HepG2 (cell line): ENCODE measurements at regions not wholly inside any gene's neighbourhood (a gene's known extent, or its start where the extent isn't known, plus 50 kb on each side); places are given as distances from the start of the nearest gene placed in this dataset.

ENCODE experiments used
- ARNTL ChIP-seq: sonication (generic); formaldehyde crosslinking; IDR thresholded peaks from 2 replicates; pipeline ENCODE4 v1.4.0; 2020; ENCODE audit warnings: mild to moderate bottlenecking, missing genetic modification reagents
- BHLHE40 ChIP-seq: IDR thresholded peaks from 2 replicates; pipeline ENCODE4 v1.6.1; 2011; ENCODE audit warnings: low read length, improper control_type of control experiment
- CBX5 ChIP-seq: sonication (generic); formaldehyde crosslinking; IDR thresholded peaks from 2 replicates; pipeline ENCODE4 v1.4.0; 2020; ENCODE audit warnings: missing genetic modification reagents, borderline replicate concordance
- DMAP1 ChIP-seq: IDR thresholded peaks from 2 replicates; pipeline ENCODE4 v1.6.1; 2016
- ETS1 ChIP-seq: sonication (generic); formaldehyde crosslinking; IDR thresholded peaks from 2 replicates; pipeline ENCODE4 v1.4.0; 2020; ENCODE audit warnings: missing genetic modification reagents
- EZH2 ChIP-seq: conservative IDR thresholded peaks from 2 replicates; pipeline ENCODE4 v1.6.1; 2012; ENCODE audit warnings: mild to moderate bottlenecking, low read depth, low read length, moderate library complexity
- HOMEZ ChIP-seq: IDR thresholded peaks from 2 replicates; pipeline ENCODE4 v1.6.1; 2016; ENCODE audit warnings: low read depth
- ISX ChIP-seq: sonication (generic); formaldehyde crosslinking; conservative IDR thresholded peaks from 2 replicates; pipeline ENCODE4 v1.5.0; 2020; ENCODE audit warnings: missing genetic modification reagents
- JUNB ChIP-seq: sonication (generic); formaldehyde crosslinking; IDR thresholded peaks from 2 replicates; pipeline ENCODE4 v1.8.0; 2022; ENCODE audit warnings: missing genetic modification reagents, mild to moderate bottlenecking, borderline replicate concordance
- KAT8 ChIP-seq: IDR thresholded peaks from 2 replicates; pipeline ENCODE4 v1.6.1; 2016; ENCODE audit warnings: missing genetic modification reagents, missing compliant biosample characterization
- KDM5A ChIP-seq: fragments of 200-600 bp; sonication (generic); IDR thresholded peaks from 2 replicates; pipeline ENCODE4 v1.7.0; 2018; ENCODE audit warnings: antibody characterized with exemption, mild to moderate bottlenecking, low read length, borderline replicate concordance
- RXRB ChIP-seq: IDR thresholded peaks from 2 replicates; pipeline ENCODE4 v1.6.1; 2016; ENCODE audit warnings: borderline replicate concordance, missing genetic modification reagents, missing compliant biosample characterization
- SALL1 ChIP-seq: sonication (generic); formaldehyde crosslinking; IDR thresholded peaks from 2 replicates; pipeline ENCODE4 v1.8.0; 2022; ENCODE audit warnings: mild to moderate bottlenecking, missing genetic modification reagents
- SMARCC2 ChIP-seq: fragments of 450-650 bp; IDR thresholded peaks from 2 replicates; pipeline ENCODE4 v1.6.1; 2017; ENCODE audit warnings: antibody characterized with exemption, mild to moderate bottlenecking
- WIZ ChIP-seq: sonication (generic); formaldehyde crosslinking; IDR thresholded peaks from 2 replicates; pipeline ENCODE4 v1.5.1; 2020; ENCODE audit warnings: mild to moderate bottlenecking, missing genetic modification reagents
- ZBTB14 ChIP-seq: sonication (generic); formaldehyde crosslinking; IDR thresholded peaks from 2 replicates; pipeline ENCODE4 v1.4.0; 2020; ENCODE audit warnings: missing genetic modification reagents
- ZC3H13 ChIP-seq: sonication (generic); formaldehyde crosslinking; IDR thresholded peaks from 2 replicates; pipeline ENCODE4 v1.8.1; 2023; ENCODE audit warnings: mild to moderate bottlenecking, missing genetic modification reagents, moderate library complexity
- ZFAT ChIP-seq: sonication (generic); formaldehyde crosslinking; conservative IDR thresholded peaks from 2 replicates; pipeline ENCODE4 v1.8.1; 2023; ENCODE audit warnings: missing genetic modification reagents, inconsistent platforms
- ZFYVE20 ChIP-seq: sonication (generic); formaldehyde crosslinking; IDR thresholded peaks from 2 replicates; pipeline ENCODE4 v1.8.0; 2023; ENCODE audit warnings: low read depth, mild to moderate bottlenecking, moderate library complexity, missing genetic modification reagents, borderline replicate concordance
- ZNF136 ChIP-seq: sonication (generic); formaldehyde crosslinking; IDR thresholded peaks from 2 replicates; pipeline ENCODE4 v1.8.1; 2022; ENCODE audit warnings: low read depth, mild to moderate bottlenecking, moderate library complexity, missing genetic modification reagents
- ZNF224 ChIP-seq: sonication (generic); formaldehyde crosslinking; IDR thresholded peaks from 2 replicates; pipeline ENCODE4 v1.5.0; 2020; ENCODE audit warnings: mild to moderate bottlenecking, missing genetic modification reagents
- ZNF547 ChIP-seq: sonication (generic); formaldehyde crosslinking; IDR thresholded peaks from 2 replicates; pipeline ENCODE4 v1.5.1; 2020; ENCODE audit warnings: mild to moderate bottlenecking, missing genetic modification reagents
- ZNF580 ChIP-seq: IDR thresholded peaks from 2 replicates; pipeline ENCODE4 v1.6.1; 2016; ENCODE audit warnings: low read depth, borderline replicate concordance
- ZNF589 ChIP-seq: sonication (generic); formaldehyde crosslinking; conservative IDR thresholded peaks from 2 replicates; pipeline ENCODE4 v1.8.0; 2022; ENCODE audit warnings: mild to moderate bottlenecking, moderate library complexity, missing genetic modification reagents
- ZNF737 ChIP-seq: sonication (generic); formaldehyde crosslinking; IDR thresholded peaks from 2 replicates; pipeline ENCODE4 v1.5.0; 2020; ENCODE audit warnings: missing genetic modification reagents, mild to moderate bottlenecking, borderline replicate concordance
- ZUFSP ChIP-seq: sonication (generic); formaldehyde crosslinking; IDR thresholded peaks from 2 replicates; pipeline ENCODE4 v1.9.0; 2021; ENCODE audit warnings: missing genetic modification reagents, mild to moderate bottlenecking, borderline replicate concordance

GRCh38 chr2:8392098-8392866 lies 289.6 kb upstream of the ID2 start (continued):
- no peak for TF ChIP-seq ZNF737
- no peak for TF ChIP-seq ZFYVE20 (CRISPR knock-in tag)
- no peak for TF ChIP-seq EZH2
- TF ChIP-seq ZUFSP (CRISPR knock-in tag): no peak
- TF ChIP-seq HOMEZ (CRISPR knock-in tag): no peak
- peak; percentile 49; the same call in 1 of the 2 replicates for TF ChIP-seq ARNTL (CRISPR knock-in tag)
- no peak for TF ChIP-seq ZNF224 (CRISPR knock-in tag)
- no peak for TF ChIP-seq ZBTB14 (CRISPR knock-in tag)
- no peak for TF ChIP-seq KAT8 (CRISPR knock-in tag)
- TF ChIP-seq ZC3H13 (CRISPR knock-in tag): no peak
- 0 out of 2 replicates have a peak, but pooled peaks have one; percentile 32 for TF ChIP-seq ZNF589 (CRISPR knock-in tag)
- no peak for TF ChIP-seq ETS1 (CRISPR knock-in tag)
- TF ChIP-seq CBX5 (CRISPR knock-in tag): no peak
- TF ChIP-seq RXRB (CRISPR knock-in tag): 0 out of 2 replicates have a peak, but pooled peaks have one; percentile 15
- no peak for TF ChIP-seq SMARCC2
- TF ChIP-seq DMAP1 (CRISPR knock-in tag): no peak
- no peak for TF ChIP-seq ISX (CRISPR knock-in tag)
- no peak for TF ChIP-seq ZFAT (CRISPR knock-in tag)
- TF ChIP-seq WIZ (CRISPR knock-in tag): 0 out of 2 replicates have a peak, but pooled peaks have one; percentile 38
- no peak for TF ChIP-seq ZNF547 (CRISPR knock-in tag)
- TF ChIP-seq KDM5A: no peak
- no peak for TF ChIP-seq BHLHE40
- TF ChIP-seq SALL1 (CRISPR knock-in tag): peak; percentile 71
- TF ChIP-seq JUNB (CRISPR knock-in tag): no peak
- TF ChIP-seq ZNF580 (CRISPR knock-in tag): no peak
- TF ChIP-seq ZNF136 (CRISPR knock-in tag): no peak
